ENCODE measurements at regions not wholly inside any gene's neighbourhood (a gene's known extent, or its start where the extent isn't known, plus 50 kb on each side); places are given as distances from the start of the nearest gene placed in this dataset.

GRCh38 chr10:16316733-16317390 lies 119.9 kb upstream of the PTER start:
- no peaks in the 10 kb centered on the region for H3K9me3 ChIP-seq
- TF ChIP-seq POLR2A (IDR thresholded peaks at IDR 0.05), result no peak
- no peak for TF ChIP-seq CTCF (IDR thresholded peaks at IDR 0.05)
- no peaks in the 10 kb centered on the region for H3K36me3 ChIP-seq
- intact Hi-C loops (cut with DNase I), result no loop called here
- H3K27me3 ChIP-seq, result no peaks in the 10 kb centered on the region
- H3K27ac ChIP-seq, result no peak overlapping the region
- DNase-seq, result no peak
- no peaks in the 10 kb centered on the region for H3K4me1 ChIP-seq
- no peak overlapping the region for H3K4me3 ChIP-seq
- 62% methylated on average over 5 of the region's 7 CpGs for WGBS (ENCODE audit: insufficient coverage, low coverage, low lambda C conversion rate, missing lambda C conversion rate)
- ATAC-seq, result no peak

- intact Hi-C loops (cut with DNase I), result no loop called here
- no peaks in the 10 kb centered on the region for H3K4me1 ChIP-seq
- no peak for ATAC-seq
- no peak for TF ChIP-seq POLR2A (IDR thresholded peaks at IDR 0.05)
- TF ChIP-seq CTCF (IDR thresholded peaks at IDR 0.05), result no peak
- no peaks in the 10 kb centered on the region for H3K36me3 ChIP-seq
- no peak for DNase-seq
- no peak overlapping the region for H3K4me3 ChIP-seq
- H3K9me3 ChIP-seq, result no peaks in the 10 kb centered on the region
- no peak overlapping the region for H3K27ac ChIP-seq
- no peaks in the 10 kb centered on the region for H3K27me3 ChIP-seq
- WGBS (ENCODE audit: insufficient coverage, low coverage, low lambda C conversion rate, missing lambda C conversion rate), result 54% methylated on average over 2 of the region's 2 CpGs
Measured at GRCh38 chr10:16341637-16342036, 95.2 kb upstream of the PTER start.

GRCh38 chr10:16348891-16349290 lies 87.9 kb upstream of the PTER start:
- ATAC-seq (no peak), DNase-seq (no peak)
- Histone ChIP-seq H3K27ac (no peak overlapping the region), H3K4me3 (no peak overlapping the region), H3K4me1 (no peaks in the 10 kb centered on the region), H3K9me3 (no peaks in the 10 kb centered on the region), H3K27me3 (no peaks in the 10 kb centered on the region), H3K36me3 (no peaks in the 10 kb centered on the region)
- TF ChIP-seq CTCF (IDR thresholded peaks at IDR 0.05) (no peak), POLR2A (IDR thresholded peaks at IDR 0.05) (no peak)
- intact Hi-C loops (cut with DNase I), result no loop called here
- WGBS (ENCODE audit: insufficient coverage, low coverage, low lambda C conversion rate, missing lambda C conversion rate), result 61% methylated on average over 4 of the region's 4 CpGs

- TF ChIP-seq POLR2A (IDR thresholded peaks at IDR 0.05) (no peak), CTCF (IDR thresholded peaks at IDR 0.05) (no peak)
- Histone ChIP-seq H3K27me3 (no peaks in the 10 kb centered on the region), H3K27ac (no peak overlapping the region), H3K36me3 (no peaks in the 10 kb centered on the region), H3K4me1 (no peaks in the 10 kb centered on the region), H3K4me3 (no peak overlapping the region), H3K9me3 (no peaks in the 10 kb centered on the region)
- ATAC-seq, result no peak
- DNase-seq, result no peak
- WGBS (ENCODE audit: insufficient coverage, low coverage, low lambda C conversion rate, missing lambda C conversion rate), result 60% methylated on average over 5 of the region's 5 CpGs
- intact Hi-C loops (cut with DNase I), result no loop called here
Measured at GRCh38 chr10:16352146-16352545, 84.7 kb upstream of the PTER start.

GRCh38 chr10:16360001-16360400 lies 76.8 kb upstream of the PTER start:
- H3K27me3 ChIP-seq, result no peaks in the 10 kb centered on the region
- no peaks in the 10 kb centered on the region for H3K9me3 ChIP-seq
- no peak overlapping the region for H3K4me3 ChIP-seq
- ATAC-seq (no peak), DNase-seq (no peak)
- TF ChIP-seq POLR2A (IDR thresholded peaks at IDR 0.05), result no peak
- no peak for TF ChIP-seq CTCF (IDR thresholded peaks at IDR 0.05)
- intact Hi-C loops (cut with DNase I), result no loop called here
- H3K4me1 ChIP-seq, result no peaks in the 10 kb centered on the region
- 56% methylated on average over 3 of the region's 3 CpGs for WGBS (ENCODE audit: insufficient coverage, low coverage, low lambda C conversion rate, missing lambda C conversion rate)
- H3K27ac ChIP-seq, result no peak overlapping the region
- no peaks in the 10 kb centered on the region for H3K36me3 ChIP-seq
